Subcutaneous abdominal adipose tissue (tissue), 5 donors: ENCODE measurements at regions not wholly inside any gene's neighbourhood (a gene's known extent, or its start where the extent isn't known, plus 50 kb on each side); places are given as distances from the start of the nearest gene placed in this dataset.

ENCODE experiments used
- H3K27ac ChIP-seq: one replicate; pipeline ENCODE4 v1.7.0; 2013; ENCODE audit warnings: low read depth, mild to moderate bottlenecking, inconsistent platforms, low read length, moderate library complexity
- H3K27me3 ChIP-seq, 5 donors: one replicate each; pipeline ENCODE4 v1.7.0; 2013; ENCODE audit warnings: low read length in 5 of 5, inconsistent platforms in 1 of 5; ENCODE audit not compliant: control insufficient read depth in 5 of 5, insufficient read depth in 4 of 5
- H3K36me3 ChIP-seq, 5 donors: one replicate each; pipeline ENCODE4 v1.7.0; 2013; ENCODE audit warnings: low read length in 5 of 5; ENCODE audit not compliant: control insufficient read depth in 5 of 5, insufficient read depth in 5 of 5
- H3K4me1 ChIP-seq, 5 donors: one replicate each; pipeline ENCODE4 v1.7.0; 2013; ENCODE audit warnings: low read length in 5 of 5, mild to moderate bottlenecking in 3 of 5, moderate library complexity in 1 of 5; ENCODE audit not compliant: control insufficient read depth in 5 of 5, insufficient read depth in 5 of 5
- H3K4me3 ChIP-seq, 5 donors: one replicate each; pipeline ENCODE4 v1.7.0; 2013; ENCODE audit warnings: low read length in 5 of 5, low read depth in 1 of 5
- H3K9ac ChIP-seq, 5 donors: one replicate each; pipeline ENCODE4 v1.7.0; 2013; ENCODE audit warnings: low read length in 5 of 5, mild to moderate bottlenecking in 4 of 5, moderate library complexity in 3 of 5
- H3K9me3 ChIP-seq, 5 donors: one replicate each; pipeline ENCODE4 v1.7.0; 2013; ENCODE audit warnings: low read length in 5 of 5; ENCODE audit not compliant: control insufficient read depth in 5 of 5
- donor health status: healthy.
- donor health status: healthy.
- donor health status: healthy.
- donor health status: healthy.
- donor health status: healthy.

DNA sequence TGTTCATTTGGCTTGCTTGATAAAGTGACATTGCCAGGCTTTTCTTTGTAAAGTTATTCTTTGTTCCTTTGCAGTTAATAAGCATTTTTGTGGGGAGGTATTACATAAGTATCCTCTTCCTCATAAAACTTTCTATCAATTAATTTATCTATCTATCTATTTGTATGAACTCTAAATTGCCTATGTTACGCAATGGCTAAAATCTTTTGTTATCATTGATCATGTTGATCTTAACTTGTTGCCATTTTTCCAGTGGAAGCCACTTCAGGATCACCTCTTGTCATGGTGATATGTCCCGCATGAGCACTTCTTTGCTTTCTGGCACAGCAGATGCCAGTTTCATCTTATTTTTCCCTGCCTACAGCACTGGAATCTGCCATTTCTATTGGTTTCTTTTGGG, 436.7 kb upstream of the KIF2A start:
- Histone ChIP-seq H3K4me3 (no peak overlapping the region), H3K4me1 (no peaks in the 10 kb centered on the region), H3K9me3 (peaks cover 0 to 12% (median 2%) of the 10 kb centered on the region in 5 donors), H3K27ac (no peak overlapping the region), H3K27me3 (no peaks in the 10 kb centered on the region), H3K9ac (no peak overlapping the region), H3K36me3 (no peaks in the 10 kb centered on the region)

DNA sequence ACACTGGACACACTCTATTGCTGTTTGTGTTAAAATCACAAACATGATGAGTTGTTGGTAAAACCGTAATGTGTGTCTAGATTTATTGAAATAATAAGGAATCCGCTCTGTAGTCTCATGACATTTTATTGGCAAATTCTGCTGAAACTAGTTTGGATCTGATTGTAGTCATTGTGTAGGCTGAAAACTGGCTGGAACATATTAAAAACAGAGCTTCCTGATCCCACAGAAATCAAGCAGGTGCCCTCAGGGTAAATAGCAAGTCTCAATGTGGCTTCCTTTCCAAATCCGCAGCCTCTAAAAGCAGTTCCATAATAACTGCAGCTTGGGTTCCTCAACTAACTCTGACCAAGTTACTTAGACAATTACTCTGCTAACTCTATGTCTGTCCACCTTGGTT, 427.5 kb upstream of the KIF2A start:
- Histone ChIP-seq H3K9ac (no peak overlapping the region), H3K36me3 (no peaks in the 10 kb centered on the region), H3K4me1 (peaks cover 0 to 2% (median 0%) of the 10 kb centered on the region in 5 donors), H3K27ac (no peak overlapping the region), H3K9me3 (no peaks in the 10 kb centered on the region), H3K4me3 (no peak overlapping the region), H3K27me3 (peaks cover 0 to 3% (median 0%) of the 10 kb centered on the region in 5 donors)

DNA sequence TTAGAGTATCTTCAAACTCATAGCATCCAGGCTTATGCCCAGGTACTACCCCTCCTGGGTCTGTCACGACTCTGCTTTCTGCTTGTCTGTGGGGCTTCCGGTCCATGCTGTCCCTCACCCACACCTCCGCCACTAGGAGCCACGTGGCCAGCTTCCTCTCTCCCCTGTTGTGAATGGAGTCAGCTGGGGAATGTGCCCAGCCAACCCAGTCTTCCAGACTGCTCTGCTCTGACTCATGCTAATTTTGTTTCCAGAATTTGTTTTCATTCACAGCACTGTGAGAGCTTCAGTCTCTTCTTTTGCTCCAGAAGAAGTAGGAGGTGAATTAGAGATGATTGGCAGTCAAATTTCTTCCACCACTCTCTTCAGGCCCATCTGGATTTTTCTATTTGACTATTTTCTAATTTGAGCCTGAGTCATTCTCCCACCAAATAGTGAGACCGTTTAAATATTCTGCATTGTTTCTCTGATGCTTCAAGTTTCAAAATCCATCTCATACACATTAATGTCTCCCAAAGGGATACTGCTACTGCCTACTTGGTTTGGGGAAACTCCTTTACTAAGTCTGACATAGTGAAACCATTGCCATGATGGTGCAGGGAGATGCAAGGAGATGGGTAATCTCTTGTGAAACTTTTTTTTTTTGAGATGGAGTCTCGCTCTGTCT, 424.1 kb upstream of the KIF2A start:
- H3K9me3 ChIP-seq, result no peaks in the 10 kb centered on the region
- H3K4me3 ChIP-seq, result no peak overlapping the region
- no peaks in the 10 kb centered on the region for H3K36me3 ChIP-seq
- no peak overlapping the region for H3K27ac ChIP-seq
- H3K27me3 ChIP-seq, result peaks cover 0 to 3% (median 0%) of the 10 kb centered on the region in 5 donors
- peaks cover 0 to 2% (median 0%) of the 10 kb centered on the region in 5 donors for H3K4me1 ChIP-seq
- no peak overlapping the region for H3K9ac ChIP-seq

DNA sequence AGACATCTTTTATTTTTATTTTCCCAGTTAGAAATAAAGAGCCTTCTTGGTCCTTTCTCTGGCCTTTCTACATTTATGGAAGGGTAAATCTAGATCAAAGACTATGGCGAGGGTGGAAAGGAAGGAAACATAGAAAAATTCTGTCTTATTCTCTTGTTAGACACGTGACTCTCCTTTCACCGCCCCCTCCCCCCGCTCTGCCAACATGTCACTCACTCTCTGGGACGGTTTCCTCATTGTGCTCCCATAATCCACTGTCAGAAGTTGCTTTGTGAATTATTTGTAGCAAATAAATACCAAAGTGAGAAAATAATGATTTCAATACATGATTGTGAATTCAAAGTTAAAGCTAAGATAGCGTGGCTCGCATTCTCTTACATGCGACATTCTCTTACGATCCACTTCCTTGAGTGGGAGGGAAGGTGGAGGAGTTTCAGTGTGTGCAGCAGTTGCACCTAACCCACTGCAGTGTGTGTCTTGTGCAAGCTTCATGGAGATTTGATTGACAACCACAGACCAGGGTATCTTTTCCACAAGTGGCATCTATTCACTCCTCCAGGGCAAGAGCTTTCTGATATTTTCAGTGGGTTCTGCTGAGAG, 423.0 kb upstream of the KIF2A start:
- H3K27me3 ChIP-seq, result peaks cover 0 to 3% (median 0%) of the 10 kb centered on the region in 5 donors
- no peak overlapping the region for H3K4me3 ChIP-seq
- no peak overlapping the region for H3K9ac ChIP-seq
- no peak overlapping the region for H3K27ac ChIP-seq
- peaks cover 0 to 2% (median 0%) of the 10 kb centered on the region in 5 donors for H3K4me1 ChIP-seq
- H3K36me3 ChIP-seq, result no peaks in the 10 kb centered on the region
- H3K9me3 ChIP-seq, result no peaks in the 10 kb centered on the region

DNA sequence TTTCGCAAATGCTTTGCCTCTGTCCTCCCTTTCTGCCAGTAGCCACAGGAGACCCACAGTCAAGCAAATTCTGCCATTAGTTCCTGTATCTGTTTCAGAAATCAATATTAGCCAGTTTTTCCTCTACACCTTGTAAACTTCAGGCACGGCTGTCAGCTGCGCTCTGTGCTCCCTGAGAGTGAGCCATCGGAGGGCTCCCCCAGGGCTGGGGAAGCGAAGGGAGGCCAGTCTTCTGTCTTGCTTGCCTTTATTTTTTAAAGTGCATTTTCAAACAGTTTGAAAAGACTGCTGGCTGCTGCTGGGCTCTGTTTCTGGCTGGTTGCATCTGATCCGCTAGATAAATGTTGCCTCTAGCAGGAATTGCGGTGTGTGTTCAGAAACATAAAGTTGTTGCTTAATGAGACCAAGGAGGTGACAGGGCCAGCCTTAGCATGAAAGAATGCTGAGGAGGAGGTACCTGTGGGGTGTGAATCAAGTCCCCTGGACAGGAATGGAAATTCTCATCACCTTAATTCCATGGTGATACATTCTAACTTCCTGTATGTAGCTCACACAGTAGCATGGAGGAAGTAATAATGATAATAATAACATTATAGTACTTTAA, 421.7 kb upstream of the KIF2A start:
- no peaks in the 10 kb centered on the region for H3K36me3 ChIP-seq
- peaks cover 0 to 2% (median 0%) of the 10 kb centered on the region in 5 donors for H3K9me3 ChIP-seq
- peaks cover 0 to 2% (median 0%) of the 10 kb centered on the region in 5 donors for H3K4me1 ChIP-seq
- no peak overlapping the region for H3K9ac ChIP-seq
- peaks cover 0 to 3% (median 0%) of the 10 kb centered on the region in 5 donors for H3K27me3 ChIP-seq
- no peak overlapping the region for H3K27ac ChIP-seq
- no peak overlapping the region for H3K4me3 ChIP-seq

DNA sequence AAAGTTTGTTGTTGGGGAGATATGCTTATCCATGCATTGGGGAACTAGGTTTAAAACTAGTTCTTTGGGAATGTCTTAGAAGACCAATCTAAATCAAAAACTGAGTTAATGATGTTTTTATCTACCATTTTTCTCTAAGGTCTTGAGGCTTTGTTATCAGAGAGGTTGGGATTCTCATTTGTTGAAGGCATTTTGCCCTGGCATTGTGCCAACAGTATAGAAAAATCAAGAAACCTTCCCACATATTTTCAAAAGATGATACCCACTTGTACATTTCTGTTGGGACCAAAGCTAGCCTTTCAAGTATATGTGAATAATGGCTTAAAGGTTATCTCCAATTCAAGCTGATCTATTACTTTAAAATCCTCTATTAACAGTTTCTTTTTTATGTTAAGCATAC, 419.8 kb upstream of the KIF2A start:
- no peak overlapping the region for H3K27ac ChIP-seq
- H3K9me3 ChIP-seq, result peaks cover 0 to 2% (median 0%) of the 10 kb centered on the region in 5 donors
- peaks cover 0 to 2% (median 0%) of the 10 kb centered on the region in 5 donors for H3K4me1 ChIP-seq
- peaks cover 0 to 2% (median 0%) of the 10 kb centered on the region in 5 donors for H3K27me3 ChIP-seq
- H3K9ac ChIP-seq, result no peak overlapping the region
- no peaks in the 10 kb centered on the region for H3K36me3 ChIP-seq
- no peak overlapping the region for H3K4me3 ChIP-seq

DNA sequence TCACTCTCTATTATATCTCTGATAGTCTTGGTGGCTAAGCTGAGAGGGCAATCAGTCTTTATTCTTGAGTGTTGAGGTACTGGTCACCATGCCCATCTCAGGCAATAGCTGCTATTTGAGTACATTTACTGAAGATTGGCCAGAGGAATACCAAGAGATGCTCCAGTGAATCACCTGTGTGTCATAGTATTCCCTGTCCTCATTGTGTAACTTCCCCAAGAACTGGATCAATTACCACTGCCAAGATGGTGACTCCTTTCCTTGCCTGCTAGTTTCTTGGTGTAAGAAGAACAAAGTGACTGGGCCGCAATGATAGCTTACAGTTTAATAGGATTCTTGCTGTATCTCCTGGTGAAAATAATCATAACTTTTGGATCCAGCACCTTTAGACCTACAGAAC, 418.7 kb upstream of the KIF2A start:
- no peaks in the 10 kb centered on the region for H3K36me3 ChIP-seq
- H3K4me1 ChIP-seq, result no peaks in the 10 kb centered on the region
- no peak overlapping the region for H3K9ac ChIP-seq
- H3K27ac ChIP-seq, result no peak overlapping the region
- no peak overlapping the region for H3K4me3 ChIP-seq
- peaks cover 0 to 2% (median 0%) of the 10 kb centered on the region in 5 donors for H3K9me3 ChIP-seq
- no peaks in the 10 kb centered on the region for H3K27me3 ChIP-seq

DNA sequence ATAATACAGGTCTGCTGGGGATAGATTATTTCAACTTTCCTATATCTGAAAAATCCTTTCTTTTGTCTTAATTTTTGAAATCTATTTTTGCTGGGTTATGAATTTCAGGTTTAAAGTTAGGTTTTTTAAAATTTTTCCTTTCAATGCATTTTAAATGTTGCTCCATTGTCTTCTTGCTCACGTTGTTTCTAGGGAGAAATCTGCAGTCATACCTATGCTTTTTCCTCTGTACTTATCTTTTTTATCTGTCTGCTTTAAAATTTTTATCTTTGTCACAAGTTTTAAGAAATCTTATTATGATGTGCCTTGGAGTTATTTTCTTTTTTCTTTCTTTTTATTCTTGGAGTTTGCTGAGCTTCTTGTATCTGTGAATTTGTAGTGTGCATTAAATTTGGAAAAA, 412.0 kb upstream of the KIF2A start:
- no peak overlapping the region for H3K9ac ChIP-seq
- H3K27me3 ChIP-seq, result no peaks in the 10 kb centered on the region
- H3K9me3 ChIP-seq, result peaks cover 0 to 10% (median 2%) of the 10 kb centered on the region in 5 donors
- no peak overlapping the region for H3K4me3 ChIP-seq
- no peak overlapping the region for H3K27ac ChIP-seq
- no peaks in the 10 kb centered on the region for H3K4me1 ChIP-seq
- no peaks in the 10 kb centered on the region for H3K36me3 ChIP-seq

DNA sequence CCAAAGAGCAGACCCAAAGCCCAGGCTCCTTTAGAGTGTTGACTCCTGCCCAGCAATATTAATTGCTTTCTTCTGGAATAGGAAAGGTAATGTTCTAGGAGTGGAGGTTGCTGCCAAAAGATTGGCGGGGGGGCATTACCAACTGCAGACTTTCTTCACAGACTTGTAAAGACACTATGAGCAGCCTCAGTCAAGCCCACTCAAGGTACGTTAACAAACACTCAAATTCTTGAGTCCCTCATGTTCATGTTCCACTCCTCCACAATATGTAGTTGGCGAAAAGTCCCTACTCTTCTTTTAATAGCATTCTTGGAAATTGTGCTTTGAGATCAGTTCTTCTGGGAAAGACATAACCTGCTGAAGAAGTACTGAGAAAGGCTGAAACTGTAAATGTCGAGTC, 409.2 kb upstream of the KIF2A start:
- no peaks in the 10 kb centered on the region for H3K36me3 ChIP-seq
- no peak overlapping the region for H3K9ac ChIP-seq
- no peak overlapping the region for H3K4me3 ChIP-seq
- H3K27me3 ChIP-seq, result no peaks in the 10 kb centered on the region
- no peak overlapping the region for H3K27ac ChIP-seq
- H3K4me1 ChIP-seq, result no peaks in the 10 kb centered on the region
- H3K9me3 ChIP-seq, result peaks cover 0 to 10% (median 2%) of the 10 kb centered on the region in 5 donors

DNA sequence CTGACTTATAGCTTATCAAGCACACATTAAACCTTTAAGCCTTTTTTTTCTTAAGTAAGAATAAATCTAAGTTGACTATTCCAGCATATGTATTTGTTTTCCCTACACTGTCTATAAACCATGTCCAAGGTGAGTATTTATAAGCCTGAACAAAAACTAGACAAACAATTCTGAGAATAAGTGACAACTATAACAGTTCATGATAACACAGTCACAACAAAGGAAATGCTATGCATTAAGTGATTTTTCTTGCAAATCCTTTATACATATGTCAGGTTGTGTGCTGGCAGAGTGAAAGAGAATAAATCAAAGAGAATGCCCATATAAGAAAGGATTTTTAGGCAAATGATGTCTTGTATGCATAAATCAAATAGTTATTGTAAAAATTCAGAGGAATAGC, 408.8 kb upstream of the KIF2A start:
- H3K9me3 ChIP-seq, result peaks cover 0 to 10% (median 2%) of the 10 kb centered on the region in 5 donors
- H3K27me3 ChIP-seq, result no peaks in the 10 kb centered on the region
- H3K4me3 ChIP-seq, result no peak overlapping the region
- no peak overlapping the region for H3K9ac ChIP-seq
- no peaks in the 10 kb centered on the region for H3K4me1 ChIP-seq
- H3K27ac ChIP-seq, result no peak overlapping the region
- no peaks in the 10 kb centered on the region for H3K36me3 ChIP-seq
